ENCODE measurements at regions not wholly inside any gene's neighbourhood (a gene's known extent, or its start where the extent isn't known, plus 50 kb on each side); places are given as distances from the start of the nearest gene placed in this dataset.

DNA sequence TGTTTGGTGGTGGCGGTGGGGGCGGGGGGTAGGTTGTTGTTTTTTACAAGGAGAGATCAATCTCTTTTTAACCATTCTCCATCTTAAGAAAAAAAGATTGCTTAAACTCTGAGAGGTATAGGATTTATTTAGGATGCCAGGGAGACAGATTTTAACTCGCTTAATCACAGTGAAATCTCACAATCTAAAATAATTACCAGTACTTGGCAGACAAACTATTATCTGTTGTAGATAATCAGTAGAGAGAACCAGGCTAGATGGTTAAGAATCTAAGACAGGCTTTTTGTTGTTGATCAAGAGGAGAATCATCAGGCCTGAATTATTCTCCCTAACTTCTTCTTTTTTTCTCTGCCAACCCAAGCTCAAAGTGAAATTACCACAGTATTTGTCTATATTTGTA lies 470.2 kb upstream of the ADAMTS9 start:
- TF ChIP-seq, protein P1, sequence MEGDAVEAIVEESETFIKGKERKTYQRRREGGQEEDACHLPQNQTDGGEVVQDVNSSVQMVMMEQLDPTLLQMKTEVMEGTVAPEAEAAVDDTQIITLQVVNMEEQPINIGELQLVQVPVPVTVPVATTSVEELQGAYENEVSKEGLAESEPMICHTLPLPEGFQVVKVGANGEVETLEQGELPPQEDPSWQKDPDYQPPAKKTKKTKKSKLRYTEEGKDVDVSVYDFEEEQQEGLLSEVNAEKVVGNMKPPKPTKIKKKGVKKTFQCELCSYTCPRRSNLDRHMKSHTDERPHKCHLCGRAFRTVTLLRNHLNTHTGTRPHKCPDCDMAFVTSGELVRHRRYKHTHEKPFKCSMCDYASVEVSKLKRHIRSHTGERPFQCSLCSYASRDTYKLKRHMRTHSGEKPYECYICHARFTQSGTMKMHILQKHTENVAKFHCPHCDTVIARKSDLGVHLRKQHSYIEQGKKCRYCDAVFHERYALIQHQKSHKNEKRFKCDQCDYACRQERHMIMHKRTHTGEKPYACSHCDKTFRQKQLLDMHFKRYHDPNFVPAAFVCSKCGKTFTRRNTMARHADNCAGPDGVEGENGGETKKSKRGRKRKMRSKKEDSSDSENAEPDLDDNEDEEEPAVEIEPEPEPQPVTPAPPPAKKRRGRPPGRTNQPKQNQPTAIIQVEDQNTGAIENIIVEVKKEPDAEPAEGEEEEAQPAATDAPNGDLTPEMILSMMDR (IDR thresholded peaks at IDR 0.05; ENCODE audit: insufficient read depth, low read length): no peak
- TF ChIP-seq POLR2AphosphoS5 (IDR thresholded peaks at IDR 0.05; ENCODE audit: low read depth): no peak
- TF ChIP-seq GABPA (IDR thresholded peaks at IDR 0.05; ENCODE audit: low read depth): no peak
- TF ChIP-seq SPI1 (IDR thresholded peaks at IDR 0.05; ENCODE audit: borderline replicate concordance, low read depth): no peak

All from HL-60 (cell line).